HFFc6 (cell line): ENCODE measurements at regions not wholly inside any gene's neighbourhood (a gene's known extent, or its start where the extent isn't known, plus 50 kb on each side); places are given as distances from the start of the nearest gene placed in this dataset.

ENCODE experiments used
- DNase-seq: peaks from one replicate; pipeline ENCODE4 v3.0.0-alpha.2; 2018
- H3K27ac Mint-ChIP-seq: 2 replicates; pipeline ENCODE4 v1.8.0; 2020; ENCODE audit warnings: mild to moderate bottlenecking, mixed read lengths
- H3K27me3 Mint-ChIP-seq: 2 replicates; pipeline ENCODE4 v1.8.0; 2021; ENCODE audit warnings: mild to moderate bottlenecking, moderate library complexity, mixed read lengths; ENCODE audit not compliant: insufficient read depth
- H3K36me3 Mint-ChIP-seq: 2 replicates; pipeline ENCODE4 v1.8.0; 2021; ENCODE audit warnings: low read depth, mixed read lengths
- H3K4me1 Mint-ChIP-seq: 2 replicates; pipeline ENCODE4 v1.8.0; 2020; ENCODE audit warnings: low read depth, mixed read lengths
- H3K4me3 Mint-ChIP-seq: 2 replicates; pipeline ENCODE4 v1.8.0; 2020; ENCODE audit warnings: mild to moderate bottlenecking, moderate library complexity, mixed read lengths
- H3K9me3 Mint-ChIP-seq: 2 replicates; pipeline ENCODE4 v1.8.0; 2020; ENCODE audit warnings: mild to moderate bottlenecking, mixed read lengths
- TF ChIP-seq, protein P1 (sequence below): fragments of 200-600 bp; sonication (generic); IDR thresholded peaks from 2 replicates; pipeline ENCODE4 v1.5.0; 2021; ENCODE audit warnings: antibody characterized with exemption, mild to moderate bottlenecking

DNA sequence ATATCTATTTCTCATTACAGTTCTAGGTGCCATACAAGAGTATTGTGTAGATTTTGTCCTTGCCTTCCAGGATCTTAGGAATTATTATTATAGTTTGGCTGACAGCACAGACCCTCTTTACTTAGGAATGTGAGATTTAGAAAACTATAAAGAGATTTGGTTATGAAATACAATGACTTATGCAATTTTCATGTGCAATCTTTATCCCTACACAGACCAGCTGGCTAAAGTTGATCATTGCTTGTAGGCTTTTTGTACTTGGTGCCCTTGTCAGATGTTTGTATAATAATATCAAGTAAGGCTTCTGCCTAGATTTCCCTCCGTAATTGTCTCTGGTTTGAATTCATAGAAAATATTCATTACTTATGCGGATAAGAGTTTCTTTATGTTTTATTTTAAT, 174.5 kb upstream of the GAP43 start:
- Mint-ChIP-seq H3K27ac (no peak overlapping the region), H3K27me3 (no peaks in the 10 kb centered on the region), H3K36me3 (no peaks in the 10 kb centered on the region), H3K4me3 (no peak overlapping the region), H3K9me3 (no peaks in the 10 kb centered on the region), H3K4me1 (no peaks in the 10 kb centered on the region)
- DNase-seq = no peak
- TF ChIP-seq, protein P1, sequence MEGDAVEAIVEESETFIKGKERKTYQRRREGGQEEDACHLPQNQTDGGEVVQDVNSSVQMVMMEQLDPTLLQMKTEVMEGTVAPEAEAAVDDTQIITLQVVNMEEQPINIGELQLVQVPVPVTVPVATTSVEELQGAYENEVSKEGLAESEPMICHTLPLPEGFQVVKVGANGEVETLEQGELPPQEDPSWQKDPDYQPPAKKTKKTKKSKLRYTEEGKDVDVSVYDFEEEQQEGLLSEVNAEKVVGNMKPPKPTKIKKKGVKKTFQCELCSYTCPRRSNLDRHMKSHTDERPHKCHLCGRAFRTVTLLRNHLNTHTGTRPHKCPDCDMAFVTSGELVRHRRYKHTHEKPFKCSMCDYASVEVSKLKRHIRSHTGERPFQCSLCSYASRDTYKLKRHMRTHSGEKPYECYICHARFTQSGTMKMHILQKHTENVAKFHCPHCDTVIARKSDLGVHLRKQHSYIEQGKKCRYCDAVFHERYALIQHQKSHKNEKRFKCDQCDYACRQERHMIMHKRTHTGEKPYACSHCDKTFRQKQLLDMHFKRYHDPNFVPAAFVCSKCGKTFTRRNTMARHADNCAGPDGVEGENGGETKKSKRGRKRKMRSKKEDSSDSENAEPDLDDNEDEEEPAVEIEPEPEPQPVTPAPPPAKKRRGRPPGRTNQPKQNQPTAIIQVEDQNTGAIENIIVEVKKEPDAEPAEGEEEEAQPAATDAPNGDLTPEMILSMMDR = no peak

GRCh38 chr3:115450036-115450435, 173.3 kb upstream of the GAP43 start:
- no peaks in the 10 kb centered on the region for H3K9me3 Mint-ChIP-seq
- H3K4me3 Mint-ChIP-seq = no peak overlapping the region
- TF ChIP-seq, protein P1 = no peak
- H3K27ac Mint-ChIP-seq = no peak overlapping the region
- no peaks in the 10 kb centered on the region for H3K4me1 Mint-ChIP-seq
- no peaks in the 10 kb centered on the region for H3K36me3 Mint-ChIP-seq
- H3K27me3 Mint-ChIP-seq = no peaks in the 10 kb centered on the region
- no peak for DNase-seq

DNA sequence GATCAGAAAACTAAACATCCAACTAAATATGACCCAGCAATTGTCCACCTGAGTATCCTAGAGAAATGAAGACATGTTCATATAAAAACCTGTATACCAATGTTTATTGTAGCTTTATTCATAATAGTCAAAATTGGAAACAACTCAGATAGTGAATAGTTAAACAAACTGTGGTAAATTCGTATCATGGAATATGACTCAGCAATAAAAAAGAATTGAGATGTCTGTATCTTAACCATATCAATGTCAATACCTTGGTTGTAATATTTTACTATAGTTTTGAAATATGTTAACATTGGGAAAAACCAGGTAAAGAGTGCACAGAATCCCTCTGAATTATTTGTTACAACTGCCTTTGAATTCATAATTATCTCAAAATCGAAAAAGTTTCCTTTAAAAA, 159.3 kb upstream of the GAP43 start:
- Mint-ChIP-seq H3K27me3 (no peaks in the 10 kb centered on the region; the same call in 1 of the 2 replicates), H3K9me3 (no peaks in the 10 kb centered on the region), H3K36me3 (no peaks in the 10 kb centered on the region), H3K27ac (no peak overlapping the region), H3K4me1 (no peaks in the 10 kb centered on the region), H3K4me3 (no peak overlapping the region)
- TF ChIP-seq, protein P1 = no peak
- no peak for DNase-seq

DNA sequence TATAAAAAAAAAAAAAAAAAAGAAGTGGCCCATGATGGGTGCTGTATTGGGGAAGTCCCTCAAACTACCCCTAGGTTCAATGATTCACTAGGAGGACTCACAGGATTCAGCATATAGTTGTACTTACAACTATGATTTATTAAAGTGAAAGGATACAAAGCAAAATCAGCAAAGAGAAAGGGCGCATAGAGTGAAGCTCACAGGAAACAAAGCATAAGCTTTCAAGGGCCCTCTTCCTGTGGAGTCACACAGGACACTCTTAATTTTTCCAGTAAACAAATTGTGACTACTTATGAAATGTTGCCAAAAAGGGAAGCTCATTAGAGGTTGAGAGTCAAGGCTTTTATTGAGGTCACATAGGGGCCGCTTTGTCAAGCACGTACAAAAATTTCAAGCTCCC, 153.7 kb upstream of the GAP43 start:
- no peak overlapping the region for H3K4me3 Mint-ChIP-seq
- H3K27me3 Mint-ChIP-seq = no peaks in the 10 kb centered on the region; the same call in 1 of the 2 replicates
- no peaks in the 10 kb centered on the region for H3K36me3 Mint-ChIP-seq
- TF ChIP-seq, protein P1 = no peak
- H3K27ac Mint-ChIP-seq = no peak overlapping the region
- H3K9me3 Mint-ChIP-seq = no peaks in the 10 kb centered on the region
- H3K4me1 Mint-ChIP-seq = no peaks in the 10 kb centered on the region
- DNase-seq = no peak

- Mint-ChIP-seq H3K36me3 (no peaks in the 10 kb centered on the region), H3K4me3 (no peak overlapping the region), H3K27ac (no peak overlapping the region), H3K9me3 (no peaks in the 10 kb centered on the region), H3K27me3 (no peaks in the 10 kb centered on the region; the same call in 1 of the 2 replicates), H3K4me1 (no peaks in the 10 kb centered on the region)
- no peak for DNase-seq
- TF ChIP-seq, protein P1 = no peak
Measured at GRCh38 chr3:115470254-115470653, 153.1 kb upstream of the GAP43 start.
